MM.1S (cell line): ENCODE measurements at regions not wholly inside any gene's neighbourhood (a gene's known extent, or its start where the extent isn't known, plus 50 kb on each side); places are given as distances from the start of the nearest gene placed in this dataset.

Experiments used
- DNase-seq: peaks from one replicate; pipeline ENCODE4 v3.0.0-alpha.2; 2015
- H2AFZ ChIP-seq: fragments of 300-600 bp; sonication (generic); 2 replicates; pipeline ENCODE4 v1.6.0; 2016; ENCODE audit warnings: antibody characterized with exemption, low read length
- H3F3A ChIP-seq: fragments of 300-600 bp; sonication (generic); 2 replicates; pipeline ENCODE4 v1.6.1; 2016; ENCODE audit warnings: mild to moderate bottlenecking, antibody characterized with exemption, low read length, moderate library complexity, mixed read lengths; ENCODE audit not compliant: insufficient read depth
- H3K27ac ChIP-seq: fragments of 300-600 bp; sonication (generic); 2 replicates; pipeline ENCODE4 v1.5.1; 2016; ENCODE audit warnings: mild to moderate bottlenecking, low read length
- H3K27me3 ChIP-seq: fragments of 300-600 bp; sonication (generic); replicated peaks from 2 replicates; pipeline ENCODE4 v1.6.0; 2016; ENCODE audit warnings: low read length; ENCODE audit not compliant: insufficient read depth
- H3K36me3 ChIP-seq: fragments of 300-600 bp; sonication (generic); replicated peaks from 2 replicates; pipeline ENCODE4 v1.6.1; 2016; ENCODE audit warnings: mild to moderate bottlenecking, low read length, mixed read lengths; ENCODE audit not compliant: insufficient read depth
- H3K4me1 ChIP-seq: fragments of 300-600 bp; sonication (generic); 2 replicates; pipeline ENCODE4 v1.6.1; 2016; ENCODE audit warnings: low read length, mixed read lengths
- H3K4me2 ChIP-seq: fragments of 300-600 bp; sonication (generic); 2 replicates; pipeline ENCODE4 v1.6.0; 2016; ENCODE audit warnings: low read depth, low read length
- H3K4me3 ChIP-seq: fragments of 300-600 bp; sonication (generic); 2 replicates; pipeline ENCODE4 v1.5.1; 2016; ENCODE audit warnings: low read length, mixed read lengths
- H3K79me2 ChIP-seq: fragments of 300-600 bp; sonication (generic); 2 replicates; pipeline ENCODE4 v1.6.1; 2016; ENCODE audit warnings: mixed run types, low read length, mixed read lengths
- H3K9ac ChIP-seq: fragments of 300-600 bp; sonication (generic); 2 replicates; pipeline ENCODE4 v1.6.1; 2016; ENCODE audit warnings: low read length, mixed read lengths
- H3K9me2 ChIP-seq: fragments of 300-600 bp; sonication (generic); replicated peaks from 2 replicates; pipeline ENCODE4 v1.6.1; 2016; ENCODE audit warnings: mild to moderate bottlenecking, low read length, mixed read lengths; ENCODE audit not compliant: insufficient read depth
- H3K9me3 ChIP-seq: fragments of 300-600 bp; sonication (generic); replicated peaks from 2 replicates; pipeline ENCODE4 v1.6.1; 2016; ENCODE audit warnings: mild to moderate bottlenecking, low read length, mixed read lengths; ENCODE audit not compliant: insufficient read depth
- H4K20me1 ChIP-seq: fragments of 300-600 bp; sonication (generic); 2 replicates; pipeline ENCODE4 v1.6.1; 2016; ENCODE audit warnings: mild to moderate bottlenecking, low read length, moderate library complexity, mixed read lengths; ENCODE audit not compliant: insufficient read depth
- CTCF ChIP-seq: fragments of 300-600 bp; sonication (generic); IDR thresholded peaks from 2 replicates; pipeline ENCODE4 v1.5.1; 2016; ENCODE audit warnings: antibody characterized with exemption, low read length, mixed read lengths
- EZH2 ChIP-seq: fragments of 300-600 bp; sonication (generic); optimal IDR thresholded peaks from 2 replicates; pipeline ENCODE3; 2017; ENCODE audit warnings: low read depth, mild to moderate bottlenecking, antibody characterized with exemption, low read length, mixed read lengths
- EZH2phosphoT487 ChIP-seq: fragments of 300-600 bp; sonication (generic); IDR thresholded peaks from 2 replicates; pipeline ENCODE4 v1.6.1; 2018; ENCODE audit warnings: antibody characterized with exemption, low read length

- H2AFZ ChIP-seq = no peak overlapping the region
- H4K20me1 ChIP-seq = no peaks in the 10 kb centered on the region
- no peaks in the 10 kb centered on the region for H3K27me3 ChIP-seq
- no peaks in the 10 kb centered on the region for H3K9me2 ChIP-seq
- H3K4me2 ChIP-seq = no peak overlapping the region
- H3F3A ChIP-seq = no peaks in the 10 kb centered on the region
- no peak overlapping the region for H3K4me3 ChIP-seq
- no peak overlapping the region for H3K27ac ChIP-seq
- H3K36me3 ChIP-seq = no peaks in the 10 kb centered on the region
- no peak for DNase-seq
- H3K79me2 ChIP-seq = no peaks in the 10 kb centered on the region
- no peak overlapping the region for H3K9ac ChIP-seq
- TF ChIP-seq EZH2 = no peak
- TF ChIP-seq CTCF = no peak
- no peaks in the 10 kb centered on the region for H3K9me3 ChIP-seq
- no peaks in the 10 kb centered on the region for H3K4me1 ChIP-seq
Observed at GRCh38 chr2:19207452-19207851, 151.0 kb downstream of the OSR1 start.

GRCh38 chr2:19205983-19206533 is 152.4 kb downstream of the OSR1 start:
- Histone ChIP-seq H3K4me1 (no peaks in the 10 kb centered on the region), H3K36me3 (no peaks in the 10 kb centered on the region), H3K9me2 (no peaks in the 10 kb centered on the region), H3K4me3 (no peak overlapping the region), H2AFZ (no peak overlapping the region), H3K79me2 (no peaks in the 10 kb centered on the region), H3K27ac (no peak overlapping the region), H3K9me3 (no peaks in the 10 kb centered on the region), H3K27me3 (no peaks in the 10 kb centered on the region), H3F3A (no peaks in the 10 kb centered on the region), H3K9ac (no peak overlapping the region), H3K4me2 (no peak overlapping the region), H4K20me1 (no peaks in the 10 kb centered on the region)
- TF ChIP-seq EZH2 (no peak), EZH2phosphoT487 (no peak), CTCF (no peak)
- no peak for DNase-seq

- Histone ChIP-seq H3K27me3 (no peaks in the 10 kb centered on the region), H3K9me3 (no peaks in the 10 kb centered on the region), H3K4me2 (no peak overlapping the region), H4K20me1 (no peaks in the 10 kb centered on the region), H3K79me2 (no peaks in the 10 kb centered on the region), H3K36me3 (no peaks in the 10 kb centered on the region), H2AFZ (no peak overlapping the region), H3F3A (no peaks in the 10 kb centered on the region), H3K9ac (no peak overlapping the region), H3K4me1 (no peaks in the 10 kb centered on the region), H3K4me3 (no peak overlapping the region), H3K9me2 (no peaks in the 10 kb centered on the region), H3K27ac (no peak overlapping the region)
- no peak for DNase-seq
- TF ChIP-seq EZH2 (no peak), CTCF (no peak), EZH2phosphoT487 (no peak)
Observed at GRCh38 chr2:19203866-19204265, 154.6 kb downstream of the OSR1 start.
